GM12891 (cell line): ENCODE measurements at regions not wholly inside any gene's neighbourhood (a gene's known extent, or its start where the extent isn't known, plus 50 kb on each side); places are given as distances from the start of the nearest gene placed in this dataset.

Source experiments
- PAX5 ChIP-seq: IDR thresholded peaks from 2 replicates; pipeline ENCODE4 v1.6.1; 2011; ENCODE audit warnings: low read length, moderate library complexity, mild to moderate bottlenecking; ENCODE audit not compliant: insufficient read depth, severe bottlenecking
- POLR2A ChIP-seq: IDR thresholded peaks from 2 replicates; pipeline ENCODE4 v1.6.1; 2011; ENCODE audit warnings: low read depth, low read length, control low read depth
- POLR2AphosphoS5 ChIP-seq: IDR thresholded peaks from 2 replicates; pipeline ENCODE4 v1.6.1; 2011; ENCODE audit warnings: low read depth, low read length, control low read depth
- SPI1 ChIP-seq: IDR thresholded peaks from 2 replicates; pipeline ENCODE4 v1.6.1; 2011; ENCODE audit warnings: low read depth, low read length, control low read depth

DNA sequence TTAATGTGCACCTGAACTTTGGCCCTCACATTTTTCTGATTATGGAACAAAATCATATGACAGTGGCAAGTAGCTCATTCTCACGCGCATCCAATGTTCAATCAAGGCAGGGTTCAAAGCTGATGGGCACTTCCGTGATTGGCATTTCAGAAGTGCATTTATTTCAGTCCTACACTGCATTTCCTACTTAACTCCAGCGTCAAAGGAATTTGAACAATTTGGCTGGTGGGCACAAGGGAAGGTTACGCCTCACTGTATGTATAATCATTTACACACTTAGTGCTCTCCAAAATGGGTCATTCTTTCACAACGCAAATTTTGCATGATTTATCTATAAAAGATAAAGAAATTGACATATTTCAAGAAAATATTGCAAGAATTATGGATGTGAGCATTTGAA lies 167.9 kb upstream of the VLDLR start:
- TF ChIP-seq POLR2AphosphoS5 (no peak), POLR2A (no peak), SPI1 (no peak), PAX5 (no peak)
